ENCODE measurements at regions not wholly inside any gene's neighbourhood (a gene's known extent, or its start where the extent isn't known, plus 50 kb on each side); places are given as distances from the start of the nearest gene placed in this dataset.
A peak's percentile ranks its signal among the peaks of the same experiment; 100 is the strongest.

- H3K4me3 ChIP-seq (ENCODE audit: low read depth, low read length), result no peak overlapping the region
- TF ChIP-seq CTCF (IDR thresholded peaks at IDR 0.05; ENCODE audit: borderline replicate concordance, insufficient read depth, low read depth, low read length), result no peak
Observed at GRCh38 chr7:155201325-155202087, 96.2 kb upstream of the INSIG1 start.

GRCh38 chr7:155202106-155202871, 95.4 kb upstream of the INSIG1 start:
- TF ChIP-seq CTCF (IDR thresholded peaks at IDR 0.05; ENCODE audit: borderline replicate concordance, insufficient read depth, low read depth, low read length), result no peak
- no peak overlapping the region for H3K4me3 ChIP-seq (ENCODE audit: low read depth, low read length)

GRCh38 chr7:155203059-155203881, 94.4 kb upstream of the INSIG1 start:
- no peak overlapping the region for H3K4me3 ChIP-seq (ENCODE audit: low read depth, low read length)
- TF ChIP-seq CTCF (IDR thresholded peaks at IDR 0.05; ENCODE audit: borderline replicate concordance, insufficient read depth, low read depth, low read length), result no peak

GRCh38 chr7:155203882-155204691, 93.6 kb upstream of the INSIG1 start:
- no peak for TF ChIP-seq CTCF (IDR thresholded peaks at IDR 0.05; ENCODE audit: borderline replicate concordance, insufficient read depth, low read depth, low read length)

GRCh38 chr7:155204744-155205367, 92.8 kb upstream of the INSIG1 start:
- TF ChIP-seq CTCF (IDR thresholded peaks at IDR 0.05; ENCODE audit: borderline replicate concordance, insufficient read depth, low read depth, low read length), result no peak
- peak overlapping the region; percentile 44 for H3K4me3 ChIP-seq (ENCODE audit: low read depth, low read length)

More at GRCh38 chr7:155203882-155204691, 93.6 kb upstream of the INSIG1 start:
- H3K4me3 ChIP-seq (ENCODE audit: low read depth, low read length), result no peak overlapping the region
